ENCODE measurements at regions not wholly inside any gene's neighbourhood (a gene's known extent, or its start where the extent isn't known, plus 50 kb on each side); places are given as distances from the start of the nearest gene placed in this dataset.
"Not testable (repeated sequence)": the region's sequence is repeated elsewhere in the genome, so short reads cannot be mapped to it uniquely, and the experiment has no call there.

- Histone ChIP-seq H3K27ac (ENCODE audit: low read length) (no peak overlapping the region), H3F3A (ENCODE audit: insufficient read depth, low read length, poor library complexity, severe bottlenecking) (no peaks in the 10 kb centered on the region), H3K79me2 (replicated peaks; ENCODE audit: insufficient read depth, low read length) (no peaks in the 10 kb centered on the region), H3K27me3 (ENCODE audit: insufficient read depth, low read depth, low read length) (no peaks in the 10 kb centered on the region), H3K4me2 (ENCODE audit: low read length) (no peak overlapping the region), H3K36me3 (ENCODE audit: insufficient read depth, low read length) (no peaks in the 10 kb centered on the region), H3K4me3 (ENCODE audit: low read length) (no peak overlapping the region), H3K9ac (ENCODE audit: low read length) (no peak overlapping the region), H3K9me2 (ENCODE audit: insufficient read depth, low read length) (no peaks in the 10 kb centered on the region), H4K20me1 (ENCODE audit: insufficient read depth) (no peaks in the 10 kb centered on the region), H2AFZ (ENCODE audit: low read depth, low read length) (no peak overlapping the region), H3K9me3 (ENCODE audit: low read length) (no peaks in the 10 kb centered on the region)
- TF ChIP-seq REST (IDR thresholded peaks at IDR 0.05; ENCODE audit: borderline replicate concordance) (no peak), RAD21 (conservative IDR thresholded peaks at IDR 0.05) (no peak), POLR2AphosphoS5 (IDR thresholded peaks at IDR 0.05) (no peak), MXI1 (conservative IDR thresholded peaks at IDR 0.05; ENCODE audit: poor library complexity, severe bottlenecking) (no peak), EZH2 (IDR thresholded peaks at IDR 0.05; ENCODE audit: borderline replicate concordance, insufficient read depth, low read length, poor library complexity, severe bottlenecking) (no peak), EP300 (conservative IDR thresholded peaks at IDR 0.05; ENCODE audit: poor library complexity, severe bottlenecking) (no peak), TAF1 (IDR thresholded peaks at IDR 0.05; ENCODE audit: low read depth) (no peak), SMC3 (conservative IDR thresholded peaks at IDR 0.05; ENCODE audit: poor library complexity) (no peak)
- TF ChIP-seq, protein P1, sequence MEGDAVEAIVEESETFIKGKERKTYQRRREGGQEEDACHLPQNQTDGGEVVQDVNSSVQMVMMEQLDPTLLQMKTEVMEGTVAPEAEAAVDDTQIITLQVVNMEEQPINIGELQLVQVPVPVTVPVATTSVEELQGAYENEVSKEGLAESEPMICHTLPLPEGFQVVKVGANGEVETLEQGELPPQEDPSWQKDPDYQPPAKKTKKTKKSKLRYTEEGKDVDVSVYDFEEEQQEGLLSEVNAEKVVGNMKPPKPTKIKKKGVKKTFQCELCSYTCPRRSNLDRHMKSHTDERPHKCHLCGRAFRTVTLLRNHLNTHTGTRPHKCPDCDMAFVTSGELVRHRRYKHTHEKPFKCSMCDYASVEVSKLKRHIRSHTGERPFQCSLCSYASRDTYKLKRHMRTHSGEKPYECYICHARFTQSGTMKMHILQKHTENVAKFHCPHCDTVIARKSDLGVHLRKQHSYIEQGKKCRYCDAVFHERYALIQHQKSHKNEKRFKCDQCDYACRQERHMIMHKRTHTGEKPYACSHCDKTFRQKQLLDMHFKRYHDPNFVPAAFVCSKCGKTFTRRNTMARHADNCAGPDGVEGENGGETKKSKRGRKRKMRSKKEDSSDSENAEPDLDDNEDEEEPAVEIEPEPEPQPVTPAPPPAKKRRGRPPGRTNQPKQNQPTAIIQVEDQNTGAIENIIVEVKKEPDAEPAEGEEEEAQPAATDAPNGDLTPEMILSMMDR (IDR thresholded peaks at IDR 0.05; ENCODE audit: poor library complexity, severe bottlenecking) = no peak
These were observed 296.2 kb downstream of the PAPSS1 start for GRCh38 chr4:107423677-107424405.

- not testable (repeated sequence) for H3F3A ChIP-seq (ENCODE audit: insufficient read depth, low read length, poor library complexity, severe bottlenecking); H3K4me2 ChIP-seq (ENCODE audit: low read length); H3K36me3 ChIP-seq (ENCODE audit: insufficient read depth, low read length); H4K20me1 ChIP-seq (ENCODE audit: insufficient read depth); H3K9me2 ChIP-seq (ENCODE audit: insufficient read depth, low read length); H3K27ac ChIP-seq (ENCODE audit: low read length); H3K27me3 ChIP-seq (ENCODE audit: insufficient read depth, low read depth, low read length); H3K4me3 ChIP-seq (ENCODE audit: low read length); H3K79me2 ChIP-seq (replicated peaks; ENCODE audit: insufficient read depth, low read length); H3K9ac ChIP-seq (ENCODE audit: low read length); H3K9me3 ChIP-seq (ENCODE audit: low read length); H2AFZ ChIP-seq (ENCODE audit: low read depth, low read length)
These were observed 300.5 kb downstream of the PAPSS1 start for GRCh38 chr4:107419536-107419935.

Measured in neural cell (in vitro differentiated cells).